NCI-H446 treated with DMSO at 0.1 percent for 48 hours (cell line): ENCODE measurements at regions not wholly inside any gene's neighbourhood (a gene's known extent, or its start where the extent isn't known, plus 50 kb on each side); places are given as distances from the start of the nearest gene placed in this dataset.
A peak's percentile ranks its signal among the peaks of the same experiment; 100 is the strongest.

Experiments used
- DNase-seq: peaks from one replicate; lab custom pipeline; 2025; lab: John Stamatoyannopoulos, UW

DNA sequence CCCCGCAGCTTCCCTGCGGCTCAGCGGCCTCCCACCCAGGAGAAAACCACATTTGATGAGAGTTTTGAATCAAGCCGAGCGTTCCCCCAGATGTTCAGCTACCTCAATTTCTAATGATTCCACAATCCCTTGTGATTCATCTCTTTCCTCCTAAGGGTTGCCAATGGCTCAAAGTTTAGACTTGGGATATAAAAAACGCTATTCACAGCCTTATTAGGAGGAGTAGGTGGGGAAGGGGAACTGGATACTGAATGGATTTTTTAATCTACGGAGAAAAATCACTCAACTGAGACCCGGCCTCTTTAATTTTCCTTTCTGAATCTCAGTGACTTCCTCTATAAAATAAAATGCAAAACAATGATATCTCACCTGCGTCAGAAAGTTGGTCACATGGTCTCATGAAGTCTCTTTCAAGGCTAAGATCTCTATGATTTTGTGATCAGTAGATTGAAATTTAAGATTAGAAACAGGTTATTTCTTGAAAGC is 192.6 kb upstream of the TCF4 start:
- DNase-seq = peak; percentile 10

DNA sequence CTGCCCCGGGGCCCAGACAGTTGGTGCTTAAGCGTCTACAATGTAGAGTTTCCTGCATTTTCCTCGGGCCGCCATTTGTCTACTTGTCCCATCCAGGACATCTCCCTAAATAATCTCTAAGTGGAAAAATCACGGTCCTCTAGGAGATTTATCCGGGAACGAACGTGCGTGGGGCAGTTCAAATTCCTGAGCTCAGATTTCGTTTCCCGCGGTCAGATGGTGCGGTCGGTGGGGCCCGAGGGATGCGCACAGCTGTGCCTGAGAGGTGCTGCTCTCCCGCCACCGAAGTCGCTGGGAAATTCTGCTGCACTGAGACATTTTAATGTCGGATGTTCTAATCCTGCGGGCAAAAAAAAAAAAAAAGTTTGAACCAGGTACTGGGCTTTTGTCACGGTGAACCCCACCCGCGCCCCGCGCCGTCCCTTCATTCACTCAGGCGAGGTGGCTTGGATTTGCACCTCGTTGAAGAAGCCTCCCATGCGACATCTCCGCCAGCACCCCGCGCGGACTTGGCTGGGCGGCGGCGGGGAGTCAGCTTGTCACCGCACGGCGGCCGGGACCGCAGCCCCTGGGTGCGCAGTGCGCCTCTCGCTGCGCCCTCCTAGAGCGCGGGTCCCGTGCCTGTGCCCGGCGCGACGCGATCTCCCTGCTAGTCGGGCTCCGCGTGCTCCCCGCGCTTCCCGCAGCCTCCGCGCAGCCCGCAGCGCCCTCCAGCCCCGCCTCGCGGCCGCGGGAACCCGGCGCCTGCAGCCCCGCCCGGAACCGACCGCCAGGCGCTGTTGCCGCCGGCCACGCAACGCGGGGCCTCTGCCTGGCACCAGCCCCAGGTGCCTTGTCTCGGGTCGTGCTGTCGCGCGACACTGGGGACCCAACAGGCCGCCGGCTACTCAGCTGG is 191.9 kb upstream of the TCF4 start:
- no peak for DNase-seq

- DNase-seq = peak; percentile 26
Observed at GRCh38 chr18:55778788-55779690, 191.0 kb upstream of the TCF4 start.

GRCh38 chr18:55777666-55778304 is 189.8 kb upstream of the TCF4 start:
- no peak for DNase-seq

DNA sequence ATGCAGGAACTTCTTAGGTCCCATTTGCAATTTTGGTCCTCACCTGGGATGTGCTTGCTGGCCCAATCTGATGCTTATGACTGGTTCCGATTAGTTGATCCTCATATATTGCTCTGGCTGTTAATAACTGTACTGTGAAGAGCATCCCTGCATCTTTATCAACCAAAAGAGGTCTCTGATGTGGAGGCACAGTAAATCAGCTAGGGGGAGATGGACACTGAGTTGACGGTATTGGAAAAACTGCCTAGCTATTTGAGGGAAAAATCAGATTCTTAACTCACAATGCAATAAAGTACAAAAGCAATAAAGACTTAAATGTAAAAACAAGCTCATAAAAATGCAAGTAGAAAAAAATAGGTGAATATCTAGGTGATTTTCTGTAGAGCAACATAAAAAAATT is 188.0 kb upstream of the TCF4 start:
- peak; percentile 14 for DNase-seq

GRCh38 chr18:55774505-55774904 is 186.5 kb upstream of the TCF4 start:
- no peak for DNase-seq

GRCh38 chr18:55768255-55768654 is 180.3 kb upstream of the TCF4 start:
- no peak for DNase-seq

- DNase-seq = no peak
Observed at GRCh38 chr18:55764386-55764785, 176.4 kb upstream of the TCF4 start.

GRCh38 chr18:55763805-55764204 is 175.8 kb upstream of the TCF4 start:
- no peak for DNase-seq

DNA sequence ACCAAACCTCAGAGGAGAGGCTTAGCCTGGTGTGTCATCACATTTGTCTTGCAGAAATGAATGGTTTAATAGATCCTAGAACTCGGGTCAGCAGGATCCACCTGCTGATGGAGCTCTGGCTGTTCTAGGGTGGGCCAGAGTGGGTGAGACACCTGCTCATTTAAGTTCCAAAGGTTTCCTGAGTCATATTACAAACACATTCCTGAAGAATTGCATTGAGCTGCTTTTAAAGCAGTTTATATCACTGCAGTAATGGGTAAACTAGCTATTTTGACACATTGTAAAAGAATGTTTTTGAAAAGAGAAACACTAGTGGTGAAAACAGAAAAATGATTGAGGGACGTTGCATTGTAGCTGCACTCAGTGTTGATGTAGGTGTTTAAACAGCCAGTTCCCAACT is 175.3 kb upstream of the TCF4 start:
- DNase-seq = no peak

GRCh38 chr18:55762424-55762823 is 174.4 kb upstream of the TCF4 start:
- DNase-seq = no peak

GRCh38 chr18:55753643-55754263 is 165.8 kb upstream of the TCF4 start:
- DNase-seq = no peak

- no peak for DNase-seq
Observed at GRCh38 chr18:55751476-55751875, 163.5 kb upstream of the TCF4 start.

DNA sequence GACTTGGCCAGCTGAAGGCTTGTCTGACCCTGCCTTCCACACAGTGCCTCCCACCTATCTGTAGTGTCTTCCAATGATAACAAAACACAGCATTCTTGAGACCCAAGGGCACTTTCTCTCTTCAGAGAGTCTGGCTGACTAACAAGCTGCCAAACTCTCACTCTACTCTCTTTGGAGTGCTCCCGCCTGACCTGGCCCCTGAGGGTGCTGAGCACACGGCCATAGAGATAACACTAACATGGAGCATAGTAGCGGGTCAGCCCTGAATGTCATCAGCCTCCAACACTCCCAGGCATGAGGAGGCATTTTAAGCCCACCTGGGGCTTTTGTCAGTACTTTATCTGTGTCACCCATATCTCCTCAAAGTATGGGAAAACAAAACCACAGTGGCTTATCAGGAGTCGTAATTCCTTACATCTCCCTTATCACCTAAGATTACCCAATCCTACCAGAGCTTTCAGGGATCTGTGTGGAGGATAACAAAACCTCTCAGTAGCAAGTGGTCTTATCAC is 160.3 kb upstream of the TCF4 start:
- DNase-seq = no peak

GRCh38 chr18:55744206-55744605 is 156.2 kb upstream of the TCF4 start:
- DNase-seq = no peak

GRCh38 chr18:55743736-55744135 is 155.7 kb upstream of the TCF4 start:
- DNase-seq = no peak

- DNase-seq = no peak
Observed at GRCh38 chr18:55743133-55743532, 155.1 kb upstream of the TCF4 start.

- DNase-seq = no peak
Observed at GRCh38 chr18:55739488-55739887, 151.5 kb upstream of the TCF4 start.

DNA sequence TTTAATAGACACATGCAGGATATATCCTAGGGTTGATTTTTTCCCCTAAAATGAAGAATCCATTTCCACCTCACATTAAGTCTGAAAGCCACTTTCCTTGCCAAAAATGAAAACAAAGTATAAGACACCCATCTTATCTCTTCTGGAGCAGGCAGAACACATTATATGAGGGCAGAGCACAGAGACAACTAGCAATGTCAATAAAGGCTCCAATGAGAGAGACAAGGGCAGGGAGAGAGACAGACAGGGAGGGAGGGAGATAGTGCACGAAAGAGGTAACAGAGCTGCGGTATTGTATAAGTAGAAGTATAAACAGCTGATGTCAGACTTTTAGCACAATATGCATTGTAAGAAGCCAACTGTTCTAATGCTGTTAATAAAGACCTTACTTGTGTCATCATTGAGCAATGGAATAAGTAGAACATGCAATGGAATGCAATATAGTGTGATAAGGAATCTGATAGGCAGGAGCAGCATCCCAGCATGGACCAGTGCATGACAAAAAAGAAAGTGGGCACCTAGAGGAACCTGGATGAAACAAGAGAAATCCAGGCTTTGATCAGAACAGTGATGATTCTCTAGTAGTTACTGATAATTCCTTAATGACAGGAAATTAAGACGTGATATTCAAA is 150.6 kb upstream of the TCF4 start:
- no peak for DNase-seq

GRCh38 chr18:55737781-55738468 is 149.9 kb upstream of the TCF4 start:
- no peak for DNase-seq

DNA sequence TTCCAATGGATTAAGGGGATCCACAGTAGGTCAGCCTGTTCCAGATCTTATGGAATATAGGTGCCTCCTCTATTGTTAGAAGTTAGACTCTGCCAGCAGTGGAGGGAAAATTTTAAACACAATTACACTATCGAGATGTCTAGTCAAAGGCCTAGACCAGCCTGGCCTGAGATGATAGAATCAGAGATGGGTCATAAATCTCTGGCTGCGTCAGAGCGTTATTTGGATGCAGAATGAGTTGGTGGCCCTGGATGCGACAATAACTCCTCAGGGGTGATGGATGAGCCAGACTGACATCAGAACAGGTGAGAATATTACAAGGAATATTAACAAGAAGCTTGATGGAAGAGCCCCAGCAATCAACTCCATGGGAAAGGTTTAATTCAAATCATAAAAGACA is 149.3 kb upstream of the TCF4 start:
- no peak for DNase-seq
